K562 (cell line): ENCODE measurements at regions not wholly inside any gene's neighbourhood (a gene's known extent, or its start where the extent isn't known, plus 50 kb on each side); places are given as distances from the start of the nearest gene placed in this dataset.

Experiments used
- CBX2 ChIP-seq: fragments of 200-600 bp; sonication (generic); IDR thresholded peaks from one replicate; pipeline ENCODE4 v1.6.1; 2012; ENCODE audit warnings: mild to moderate bottlenecking, low read length, inconsistent platforms; ENCODE audit not compliant: insufficient read depth, poor library complexity, severe bottlenecking
- EZH2 ChIP-seq: IDR thresholded peaks from 2 replicates; pipeline ENCODE4 v1.6.1; 2012; ENCODE audit warnings: low read depth, mild to moderate bottlenecking, inconsistent platforms, low read length, borderline replicate concordance
- IRF1 ChIP-seq: sonication (generic); formaldehyde crosslinking; IDR thresholded peaks from 2 replicates; pipeline ENCODE4 v1.8.0; 2022; ENCODE audit warnings: missing genetic modification reagents, mild to moderate bottlenecking, borderline replicate concordance
- JUNB ChIP-seq: fragments of 450-650 bp; formaldehyde crosslinking; conservative IDR thresholded peaks from 2 replicates; pipeline ENCODE4 v1.4.0; 2020; ENCODE audit warnings: mild to moderate bottlenecking
- MAFK ChIP-seq: IDR thresholded peaks from 2 replicates; pipeline ENCODE4 v1.6.1; 2011; ENCODE audit warnings: low read length, improper control_type of control experiment
- MAX ChIP-seq: sonication (generic); formaldehyde crosslinking; IDR thresholded peaks from 2 replicates; pipeline ENCODE4 v1.9.0; 2022; ENCODE audit warnings: mild to moderate bottlenecking, missing genetic modification reagents
- NELFE ChIP-seq: IDR thresholded peaks from 2 replicates; pipeline ENCODE4 v1.6.1; 2011; ENCODE audit warnings: mild to moderate bottlenecking; ENCODE audit not compliant: insufficient read depth, insufficient read length
- NR1H2 ChIP-seq: sonication (generic); formaldehyde crosslinking; IDR thresholded peaks from 2 replicates; pipeline ENCODE4 v1.4.0; 2020; ENCODE audit warnings: mild to moderate bottlenecking, missing genetic modification reagents
- POLR2A ChIP-seq: fragments of 450-650 bp; conservative IDR thresholded peaks from 2 replicates; pipeline ENCODE4 v1.6.1; 2016
- SIX5 ChIP-seq, 2 experiments: IDR thresholded peaks; 2 replicates each; pipeline ENCODE4 v1.6.1; 2011; ENCODE audit warnings: low read length in 2 of 2, borderline replicate concordance in 1 of 2, low read depth in 1 of 2, mild to moderate bottlenecking in 1 of 2, moderate library complexity in 1 of 2; ENCODE audit not compliant: insufficient read depth in 1 of 2
- TAF1 ChIP-seq: IDR thresholded peaks from 2 replicates; pipeline ENCODE4 v1.6.1; 2011; ENCODE audit warnings: mild to moderate bottlenecking, low read length, moderate library complexity; ENCODE audit not compliant: insufficient read depth, control insufficient read depth, severe bottlenecking; ENCODE audit errors: extremely low read depth
- TF ChIP-seq, protein P1 (sequence below): fragments of 450-650 bp; formaldehyde crosslinking; IDR thresholded peaks from 2 replicates; pipeline ENCODE4 v1.4.0; 2020; ENCODE audit warnings: mild to moderate bottlenecking, mixed read lengths
- TF ChIP-seq, protein P2 (sequence below), 3 experiments: IDR thresholded peaks in 2 of 3; conservative IDR thresholded peaks in 1 of 3; 2 replicates each; pipeline ENCODE4 v1.5.1; 2011 to 2012; ENCODE audit warnings: low read length in 3 of 3, mild to moderate bottlenecking in 3 of 3, control low read depth in 2 of 3, improper control_type of control experiment in 1 of 3, inconsistent platforms in 1 of 3, low read depth in 1 of 3, mixed read lengths in 1 of 3, moderate library complexity in 1 of 3; ENCODE audit not compliant: insufficient read depth in 2 of 3

GRCh38 chr4:33150525-33150910 lies 2430.3 kb downstream of the PCDH7 start:
- TF ChIP-seq, protein P1, sequence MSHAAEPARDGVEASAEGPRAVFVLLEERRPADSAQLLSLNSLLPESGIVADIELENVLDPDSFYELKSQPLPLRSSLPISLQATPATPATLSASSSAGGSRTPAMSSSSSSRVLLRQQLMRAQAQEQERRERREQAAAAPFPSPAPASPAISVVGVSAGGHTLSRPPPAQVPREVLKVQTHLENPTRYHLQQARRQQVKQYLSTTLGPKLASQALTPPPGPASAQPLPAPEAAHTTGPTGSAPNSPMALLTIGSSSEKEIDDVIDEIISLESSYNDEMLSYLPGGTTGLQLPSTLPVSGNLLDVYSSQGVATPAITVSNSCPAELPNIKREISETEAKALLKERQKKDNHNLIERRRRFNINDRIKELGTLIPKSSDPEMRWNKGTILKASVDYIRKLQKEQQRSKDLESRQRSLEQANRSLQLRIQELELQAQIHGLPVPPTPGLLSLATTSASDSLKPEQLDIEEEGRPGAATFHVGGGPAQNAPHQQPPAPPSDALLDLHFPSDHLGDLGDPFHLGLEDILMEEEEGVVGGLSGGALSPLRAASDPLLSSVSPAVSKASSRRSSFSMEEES: no peak
- TF ChIP-seq POLR2A: no peak
- no peak for TF ChIP-seq NR1H2 (CRISPR knock-in tag)
- TF ChIP-seq JUNB: no peak
- TF ChIP-seq CBX2: no peak
- TF ChIP-seq MAX (CRISPR knock-in tag): no peak
- no peak for TF ChIP-seq MAFK
- no peak for TF ChIP-seq SIX5 (IDR thresholded peaks at IDR 0.05; ENCODE audit: borderline replicate concordance in 1 of 2, insufficient read depth in 1 of 2, low read depth in 1 of 2, low read length in 2 of 2)
- TF ChIP-seq, protein P2, sequence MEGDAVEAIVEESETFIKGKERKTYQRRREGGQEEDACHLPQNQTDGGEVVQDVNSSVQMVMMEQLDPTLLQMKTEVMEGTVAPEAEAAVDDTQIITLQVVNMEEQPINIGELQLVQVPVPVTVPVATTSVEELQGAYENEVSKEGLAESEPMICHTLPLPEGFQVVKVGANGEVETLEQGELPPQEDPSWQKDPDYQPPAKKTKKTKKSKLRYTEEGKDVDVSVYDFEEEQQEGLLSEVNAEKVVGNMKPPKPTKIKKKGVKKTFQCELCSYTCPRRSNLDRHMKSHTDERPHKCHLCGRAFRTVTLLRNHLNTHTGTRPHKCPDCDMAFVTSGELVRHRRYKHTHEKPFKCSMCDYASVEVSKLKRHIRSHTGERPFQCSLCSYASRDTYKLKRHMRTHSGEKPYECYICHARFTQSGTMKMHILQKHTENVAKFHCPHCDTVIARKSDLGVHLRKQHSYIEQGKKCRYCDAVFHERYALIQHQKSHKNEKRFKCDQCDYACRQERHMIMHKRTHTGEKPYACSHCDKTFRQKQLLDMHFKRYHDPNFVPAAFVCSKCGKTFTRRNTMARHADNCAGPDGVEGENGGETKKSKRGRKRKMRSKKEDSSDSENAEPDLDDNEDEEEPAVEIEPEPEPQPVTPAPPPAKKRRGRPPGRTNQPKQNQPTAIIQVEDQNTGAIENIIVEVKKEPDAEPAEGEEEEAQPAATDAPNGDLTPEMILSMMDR (IDR thresholded peaks at IDR 0.05 in 2 of 3, conservative IDR thresholded peaks at IDR 0.05 in 1 of 3; ENCODE audit: insufficient read depth in 2 of 3, low read depth in 1 of 3, low read length in 3 of 3): no peak
- no peak for TF ChIP-seq IRF1 (CRISPR knock-in tag)
- TF ChIP-seq TAF1: no peak
- no peak for TF ChIP-seq EZH2
- TF ChIP-seq NELFE: no peak
